Endodermal cell (in vitro differentiated cells): ENCODE measurements at regions not wholly inside any gene's neighbourhood (a gene's known extent, or its start where the extent isn't known, plus 50 kb on each side); places are given as distances from the start of the nearest gene placed in this dataset.
"Not testable (repeated sequence)": the region's sequence is repeated elsewhere in the genome, so short reads cannot be mapped to it uniquely, and the experiment has no call there.

ENCODE experiments used
- DNase-seq: peaks from one replicate; pipeline ENCODE4 v3.0.0-alpha.2; 2017
- H3K27ac ChIP-seq: 2 replicates; pipeline ENCODE4 v1.5.1; 2013; ENCODE audit warnings: mild to moderate bottlenecking, low read depth, low read length, moderate library complexity
- H3K27me3 ChIP-seq: 2 replicates; pipeline ENCODE4 v1.6.1; 2013; ENCODE audit warnings: mild to moderate bottlenecking, low read length, moderate library complexity; ENCODE audit not compliant: insufficient read depth, control insufficient read depth, poor library complexity, severe bottlenecking
- H3K36me3 ChIP-seq: 2 replicates; pipeline ENCODE4 v1.7.0; 2013; ENCODE audit warnings: mild to moderate bottlenecking, low read length, moderate library complexity; ENCODE audit not compliant: control insufficient read depth, insufficient read depth
- H3K4me1 ChIP-seq: one replicate; pipeline ENCODE4 v1.7.0; 2013; ENCODE audit warnings: low read length; ENCODE audit not compliant: control insufficient read depth, insufficient read depth
- H3K4me3 ChIP-seq: 2 replicates; pipeline ENCODE4 v1.5.1; 2013; ENCODE audit warnings: mild to moderate bottlenecking, low read length, moderate library complexity
- H3K9ac ChIP-seq: 2 replicates; pipeline ENCODE4 v1.6.1; 2013; ENCODE audit warnings: mild to moderate bottlenecking, low read length, moderate library complexity; ENCODE audit not compliant: poor library complexity, severe bottlenecking; ENCODE audit errors: extremely low read depth
- H3K9me3 ChIP-seq: 2 replicates; pipeline ENCODE4 v1.6.1; 2013; ENCODE audit warnings: mild to moderate bottlenecking, low read length, moderate library complexity; ENCODE audit not compliant: control insufficient read depth
- H3K27ac Mint-ChIP-seq: 2 replicates; pipeline ENCODE4 v1.8.0; 2020; ENCODE audit warnings: mixed read lengths
- H3K27me3 Mint-ChIP-seq: 2 replicates; pipeline ENCODE4 v1.8.0; 2021; ENCODE audit warnings: mild to moderate bottlenecking, mixed read lengths; ENCODE audit not compliant: insufficient read depth
- H3K36me3 Mint-ChIP-seq: 2 replicates; pipeline ENCODE4 v1.8.0; 2020; ENCODE audit warnings: low read depth, mixed read lengths
- H3K4me1 Mint-ChIP-seq: 2 replicates; pipeline ENCODE4 v1.8.0; 2020; ENCODE audit warnings: mixed read lengths
- H3K4me3 Mint-ChIP-seq: 2 replicates; pipeline ENCODE4 v1.8.0; 2020; ENCODE audit warnings: mild to moderate bottlenecking, moderate library complexity, mixed read lengths
- H3K9me3 Mint-ChIP-seq: 2 replicates; pipeline ENCODE4 v1.8.0; 2020; ENCODE audit warnings: mild to moderate bottlenecking, mixed read lengths
- WGBS, 2 experiments: methylation state at CpG; one replicate each; pipeline versions ENCODE4 v1.1.5 to v1.1.7; 2013; ENCODE audit warnings: missing lambda C conversion rate in 2 of 2, mixed read lengths in 1 of 2; ENCODE audit not compliant: insufficient coverage in 1 of 2, insufficient read length in 1 of 2; 5-methylcytosine and 5-hydroxymethylcytosine counted together
- TF ChIP-seq, protein P1 (sequence below): fragments of 200-600 bp; sonication (generic); conservative IDR thresholded peaks from 2 replicates; pipeline ENCODE4 v1.5.0; 2021; ENCODE audit warnings: antibody characterized with exemption, mild to moderate bottlenecking

DNA sequence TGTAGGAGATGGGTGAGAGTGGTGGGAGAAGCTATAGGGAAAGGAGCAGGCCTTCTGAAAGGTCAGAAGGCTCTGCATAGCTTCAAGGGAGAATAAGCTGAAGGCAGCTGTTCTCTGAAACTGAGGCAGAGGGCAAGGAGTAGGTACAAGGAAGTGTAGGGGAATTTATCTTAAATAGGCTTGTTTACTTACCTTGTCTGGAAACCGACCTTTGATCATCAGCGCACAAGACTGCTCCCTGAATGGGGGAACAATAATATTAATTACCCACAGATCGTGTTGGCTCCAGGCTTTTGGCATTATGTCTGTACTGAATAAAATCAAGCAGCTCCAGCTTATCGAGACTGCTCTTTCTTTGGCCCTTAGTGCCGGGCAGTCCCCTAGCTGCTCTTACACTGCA is 175.5 kb upstream of the MAGEB16 start:
- Histone ChIP-seq H3K36me3 (no peaks in the 10 kb centered on the region), H3K27me3 (no peaks in the 10 kb centered on the region), H3K4me1 (no peaks in the 10 kb centered on the region), H3K9me3 (peaks cover 6% of the 10 kb centered on the region), H3K27ac (no peak overlapping the region), H3K4me3 (no peak overlapping the region), H3K9ac (no peak overlapping the region)
- no peak for DNase-seq
- no peaks in the 10 kb centered on the region for H3K36me3 Mint-ChIP-seq
- no peak overlapping the region for H3K27ac Mint-ChIP-seq
- H3K4me3 Mint-ChIP-seq = no peak overlapping the region
- H3K4me1 Mint-ChIP-seq = no peaks in the 10 kb centered on the region
- 94% methylated on average over 5 of the region's 5 CpGs; no CpG with 5 or more reads in 1 of the 2 experiments for WGBS, 2 experiments
- no peaks in the 10 kb centered on the region for H3K27me3 Mint-ChIP-seq
- TF ChIP-seq, protein P1, sequence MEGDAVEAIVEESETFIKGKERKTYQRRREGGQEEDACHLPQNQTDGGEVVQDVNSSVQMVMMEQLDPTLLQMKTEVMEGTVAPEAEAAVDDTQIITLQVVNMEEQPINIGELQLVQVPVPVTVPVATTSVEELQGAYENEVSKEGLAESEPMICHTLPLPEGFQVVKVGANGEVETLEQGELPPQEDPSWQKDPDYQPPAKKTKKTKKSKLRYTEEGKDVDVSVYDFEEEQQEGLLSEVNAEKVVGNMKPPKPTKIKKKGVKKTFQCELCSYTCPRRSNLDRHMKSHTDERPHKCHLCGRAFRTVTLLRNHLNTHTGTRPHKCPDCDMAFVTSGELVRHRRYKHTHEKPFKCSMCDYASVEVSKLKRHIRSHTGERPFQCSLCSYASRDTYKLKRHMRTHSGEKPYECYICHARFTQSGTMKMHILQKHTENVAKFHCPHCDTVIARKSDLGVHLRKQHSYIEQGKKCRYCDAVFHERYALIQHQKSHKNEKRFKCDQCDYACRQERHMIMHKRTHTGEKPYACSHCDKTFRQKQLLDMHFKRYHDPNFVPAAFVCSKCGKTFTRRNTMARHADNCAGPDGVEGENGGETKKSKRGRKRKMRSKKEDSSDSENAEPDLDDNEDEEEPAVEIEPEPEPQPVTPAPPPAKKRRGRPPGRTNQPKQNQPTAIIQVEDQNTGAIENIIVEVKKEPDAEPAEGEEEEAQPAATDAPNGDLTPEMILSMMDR = no peak
- H3K9me3 Mint-ChIP-seq = peaks cover 54% of the 10 kb centered on the region

DNA sequence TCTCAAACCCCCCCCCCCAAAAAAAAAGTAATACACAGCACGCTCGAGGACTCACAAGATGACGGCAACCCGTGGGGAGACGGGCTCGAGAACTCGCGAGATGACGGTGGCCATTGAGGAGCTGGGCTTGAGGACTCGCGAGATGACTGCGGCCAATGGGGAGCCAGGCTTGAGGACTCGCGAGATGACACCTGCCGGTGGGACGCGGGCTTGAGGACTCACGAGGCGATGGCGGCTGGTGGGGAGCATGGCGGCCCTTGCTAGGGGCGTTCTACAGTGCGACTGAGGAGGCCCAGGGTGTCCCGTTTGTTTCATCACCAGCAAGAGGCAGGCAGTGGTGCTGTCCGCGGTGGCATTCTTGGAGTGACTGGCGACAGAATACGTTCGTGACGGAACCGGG is 172.4 kb upstream of the MAGEB16 start:
- H3K4me3 Mint-ChIP-seq = no peak overlapping the region
- no peaks in the 10 kb centered on the region for H3K27me3 Mint-ChIP-seq
- peaks cover 6% of the 10 kb centered on the region for H3K9me3 ChIP-seq
- H3K36me3 Mint-ChIP-seq = no peaks in the 10 kb centered on the region
- H3K4me1 ChIP-seq = no peaks in the 10 kb centered on the region
- H3K27ac ChIP-seq = no peak overlapping the region
- 93 to 100% methylated on average over 17 to 31 of the region's 31 CpGs for WGBS, 2 experiments
- TF ChIP-seq, protein P1 = no peak
- peaks cover 61% of the 10 kb centered on the region for H3K9me3 Mint-ChIP-seq
- no peak overlapping the region for H3K9ac ChIP-seq
- DNase-seq = no peak
- H3K27me3 ChIP-seq = no peaks in the 10 kb centered on the region
- no peak overlapping the region for H3K4me3 ChIP-seq
- H3K4me1 Mint-ChIP-seq = no peaks in the 10 kb centered on the region
- H3K27ac Mint-ChIP-seq = no peak overlapping the region
- no peaks in the 10 kb centered on the region for H3K36me3 ChIP-seq

DNA sequence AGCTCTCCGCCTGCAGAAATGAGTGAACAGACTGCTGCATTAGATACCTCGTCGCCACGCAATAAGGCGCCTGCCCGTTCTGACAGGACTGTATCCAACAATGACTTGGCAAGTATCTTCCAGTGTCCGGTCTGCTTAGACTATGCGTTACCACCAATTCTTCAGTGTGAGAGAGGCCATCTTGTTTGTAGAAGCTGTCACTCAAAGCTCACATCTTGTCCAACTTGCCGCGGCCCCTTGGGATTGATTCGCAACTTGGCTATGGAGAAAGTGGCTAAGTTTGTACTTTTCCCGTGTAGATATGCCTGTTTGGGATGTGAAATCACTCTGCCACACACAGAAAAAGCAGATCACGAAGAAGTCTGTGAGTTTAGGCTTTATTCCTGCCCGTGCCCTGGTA is 172.0 kb upstream of the MAGEB16 start:
- H3K27ac Mint-ChIP-seq = no peak overlapping the region
- H3K4me3 Mint-ChIP-seq = no peak overlapping the region
- H3K4me1 Mint-ChIP-seq = no peaks in the 10 kb centered on the region
- TF ChIP-seq, protein P1 = no peak
- Histone ChIP-seq H3K9me3 (peaks cover 6% of the 10 kb centered on the region), H3K9ac (no peak overlapping the region), H3K36me3 (no peaks in the 10 kb centered on the region), H3K4me1 (no peaks in the 10 kb centered on the region), H3K4me3 (no peak overlapping the region), H3K27ac (no peak overlapping the region), H3K27me3 (no peaks in the 10 kb centered on the region)
- H3K9me3 Mint-ChIP-seq = peaks cover 63% of the 10 kb centered on the region
- no peak for DNase-seq
- H3K27me3 Mint-ChIP-seq = no peaks in the 10 kb centered on the region
- no peaks in the 10 kb centered on the region for H3K36me3 Mint-ChIP-seq
- 96 to 98% methylated on average over 9 to 14 of the region's 14 CpGs for WGBS, 2 experiments

DNA sequence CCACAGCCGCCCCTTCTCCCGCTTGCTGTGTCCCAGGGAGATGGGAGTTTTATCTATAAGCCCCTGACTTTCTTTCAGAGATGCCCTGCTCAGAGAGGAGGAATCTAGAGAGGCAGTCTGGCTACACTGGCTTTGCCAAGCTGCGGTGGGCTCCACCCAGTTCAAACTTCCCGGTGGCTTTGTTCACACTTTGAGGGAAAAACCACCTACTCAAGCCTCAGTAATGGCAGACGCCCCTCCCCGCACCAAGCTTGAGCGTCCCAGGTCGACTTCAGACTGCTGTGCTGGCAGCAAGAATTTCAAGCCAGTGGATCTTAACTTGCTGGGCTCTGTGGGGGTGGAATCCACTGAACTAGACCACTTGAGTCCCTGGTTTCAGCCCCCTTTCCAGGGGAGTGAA is 162.2 kb upstream of the MAGEB16 start:
- not testable (repeated sequence) for H3K4me1 ChIP-seq

More for the DNA sequence above, 162.2 kb upstream of the MAGEB16 start:
- H3K27ac Mint-ChIP-seq, H3K9me3 ChIP-seq, H3K4me3 Mint-ChIP-seq, H3K36me3 Mint-ChIP-seq, H3K9ac ChIP-seq, DNase-seq, H3K27me3 Mint-ChIP-seq, H3K4me3 ChIP-seq, H3K27ac ChIP-seq, H3K27me3 ChIP-seq, H3K4me1 Mint-ChIP-seq, H3K36me3 ChIP-seq: not testable (repeated sequence)
- peaks cover 57% of the 10 kb centered on the region for H3K9me3 Mint-ChIP-seq
- 72 to 100% methylated on average over 2 to 8 of the region's 8 CpGs for WGBS, 2 experiments
